ENCODE measurements at regions not wholly inside any gene's neighbourhood (a gene's known extent, or its start where the extent isn't known, plus 50 kb on each side); places are given as distances from the start of the nearest gene placed in this dataset.

GRCh38 chr6:22236626-22237414 is 60.0 kb downstream of the PRL start:
- POLR2A ChIA-PET = no interaction called here
- no peak overlapping the region; a peak in 1 of 4 replicates for H3K4me3 ChIP-seq (ENCODE audit: low read depth in 2 of 2, low read length in 1 of 2)
- no peaks in the 10 kb centered on the region for H3K9me3 ChIP-seq
- no peak for TF ChIP-seq ZBTB33 (IDR thresholded peaks at IDR 0.05; ENCODE audit: borderline replicate concordance, low read depth)
- TF ChIP-seq TEAD4 (IDR thresholded peaks at IDR 0.05; ENCODE audit: borderline replicate concordance, insufficient read depth) = 0 out of 2 replicates have a peak, but pooled peaks have one; percentile 41
- peak; percentile 90 for TF ChIP-seq PBX3 (IDR thresholded peaks at IDR 0.05)
- TF ChIP-seq FOSL2 (IDR thresholded peaks at IDR 0.05; ENCODE audit: borderline replicate concordance, low read depth) = peak; percentile 67
- no peak for TF ChIP-seq SMC3 (IDR thresholded peaks at IDR 0.05; ENCODE audit: low read depth, low read length)
- peak; percentile 26; the same call in 1 of the 2 replicates for TF ChIP-seq MAX (IDR thresholded peaks at IDR 0.05; ENCODE audit: low read depth)
- TF ChIP-seq USF2 (IDR thresholded peaks at IDR 0.05; ENCODE audit: borderline replicate concordance, low read depth, low read length) = no peak
- no peak for TF ChIP-seq NRF1 (IDR thresholded peaks at IDR 0.05; ENCODE audit: low read depth, low read length)
- TF ChIP-seq RAD21 (IDR thresholded peaks at IDR 0.05; ENCODE audit: low read length) = no peak
- TF ChIP-seq TCF12 (IDR thresholded peaks at IDR 0.05) = peak; percentile 89
- TF ChIP-seq EP300 (IDR thresholded peaks at IDR 0.05; ENCODE audit: borderline replicate concordance in 1 of 2, low read depth in 1 of 2, low read length in 1 of 2) = peak in 1 of 2 experiments; percentile 48; a peak in 1 of 4 replicates
- TF ChIP-seq IRF3 (IDR thresholded peaks at IDR 0.05; ENCODE audit: low read depth, low read length) = no peak
- no peak for TF ChIP-seq EZH2phosphoT487 (IDR thresholded peaks at IDR 0.05; ENCODE audit: borderline replicate concordance, low read depth)
- peak; percentile 39; the same call in 1 of the 2 replicates for TF ChIP-seq NFIC (IDR thresholded peaks at IDR 0.05; ENCODE audit: borderline replicate concordance)
- TF ChIP-seq SIN3A (IDR thresholded peaks at IDR 0.05; ENCODE audit: borderline replicate concordance, low read depth, low read length) = no peak
- TF ChIP-seq USF1 (IDR thresholded peaks at IDR 0.05; ENCODE audit: borderline replicate concordance, low read depth) = no peak
- TF ChIP-seq JUND (IDR thresholded peaks at IDR 0.05) = peak; percentile 73
- TF ChIP-seq CHD2 (IDR thresholded peaks at IDR 0.05; ENCODE audit: low read length, partially characterized antibody) = no peak
- TF ChIP-seq GATA2 (CRISPR knock-in tag; IDR thresholded peaks at IDR 0.05) = no peak
- no peak for DNase-seq
- 51% methylated on average over 5 of the region's 6 CpGs for WGBS (ENCODE audit: low lambda C conversion rate)
- CTCF ChIA-PET = no interaction called here
- H3K4me1 ChIP-seq (ENCODE audit: control insufficient read depth in 1 of 2, insufficient read depth in 2 of 2, low read depth in 1 of 2, low read length in 1 of 2) = peaks cover 0 to 5% of the 10 kb centered on the region in 2 experiments; a peak in 2 of 4 replicates
- H3K36me3 ChIP-seq (replicated peaks in 1 of 2; ENCODE audit: control insufficient read depth in 1 of 2, insufficient read depth in 2 of 2, low read length in 1 of 2) = no peaks in the 10 kb centered on the region
- H3K27ac ChIP-seq (ENCODE audit: low read depth in 2 of 2, low read length in 1 of 2) = peak overlapping the region in 1 of 2 experiments; percentile 47; a peak in 2 of 4 replicates
- H4K20me1 ChIP-seq (ENCODE audit: insufficient read depth) = no peaks in the 10 kb centered on the region
- H3K79me2 ChIP-seq (ENCODE audit: insufficient read depth) = no peaks in the 10 kb centered on the region
- peaks cover 5% of the 10 kb centered on the region for H3F3A ChIP-seq (replicated peaks; ENCODE audit: insufficient read depth)
- no peaks in the 10 kb centered on the region for H3K27me3 ChIP-seq (ENCODE audit: insufficient read depth)
- no peaks in the 10 kb centered on the region for H3K9me2 ChIP-seq
- peak overlapping the region; percentile 34; the same call in 1 of the 2 replicates for H3K4me2 ChIP-seq
- no peak overlapping the region for H3K9ac ChIP-seq
- no peak overlapping the region for H2AFZ ChIP-seq (ENCODE audit: low read depth)
